ENCODE measurements at regions not wholly inside any gene's neighbourhood (a gene's known extent, or its start where the extent isn't known, plus 50 kb on each side); places are given as distances from the start of the nearest gene placed in this dataset.

GRCh38 chr22:49284931-49285330 lies 542.7 kb downstream of the BRD1 start (continued):
- no peak for TF ChIP-seq AHDC1 (CRISPR knock-in tag; IDR thresholded peaks at IDR 0.05; ENCODE audit: borderline replicate concordance)
- TF ChIP-seq PHB2 (IDR thresholded peaks at IDR 0.05; ENCODE audit: partially characterized antibody): no peak
- no peak for TF ChIP-seq ZNF335 (CRISPR knock-in tag; IDR thresholded peaks at IDR 0.05)
- no peak for TF ChIP-seq ZNF550 (CRISPR knock-in tag; IDR thresholded peaks at IDR 0.05; ENCODE audit: borderline replicate concordance)
- no peak for TF ChIP-seq ARID2 (CRISPR knock-in tag; IDR thresholded peaks at IDR 0.05; ENCODE audit: borderline replicate concordance)

GRCh38 chr22:49284056-49284784 lies 543.5 kb downstream of the BRD1 start:
- no peak for ATAC-seq
- H3K27me3 ChIP-seq (ENCODE audit: control insufficient read depth in 1 of 2, insufficient read depth in 2 of 2, low read length in 2 of 2): peaks cover 13 to 77% of the 10 kb centered on the region in 2 experiments
- intact Hi-C loops (cut with micrococcal nuclease; ENCODE audit: unreplicated experiment) (no loop called here), in situ Hi-C loops (cut with HindIII; ENCODE audit: extremely low pct_ligation_motif_present, low pct_unique_long_range_greater_than_20kb) (no loop called here)
- H3K79me2 ChIP-seq (ENCODE audit: insufficient read depth, low read length): no peaks in the 10 kb centered on the region
- no peak for DNase-seq (ENCODE audit: low spot score)
- FAIRE-seq: no peak
- H4K20me1 ChIP-seq (ENCODE audit: insufficient read depth, low read length): no peaks in the 10 kb centered on the region
- no peaks in the 10 kb centered on the region for H3K36me3 ChIP-seq (replicated peaks in 1 of 2; ENCODE audit: control insufficient read depth in 1 of 2, insufficient read depth in 2 of 2, low read length in 2 of 2)
- 39% methylated on average over 19 of the region's 23 CpGs for WGBS (ENCODE audit: low lambda C conversion rate)
- no TSS peak for BruUV-seq (replicated peaks)
- H3K4me2 ChIP-seq (ENCODE audit: low read depth, low read length): no peak overlapping the region
- H3K9me3 ChIP-seq (ENCODE audit: low read length): no peaks in the 10 kb centered on the region
- CTCF ChIA-PET (ENCODE audit: low intra/inter-chr PET ratio, low total read pairs): no interaction called here
- no peak overlapping the region for H3K9ac ChIP-seq (ENCODE audit: insufficient read depth, low read depth, low read length)
- no peak overlapping the region for H2AFZ ChIP-seq (ENCODE audit: low read length)
- POLR2A ChIA-PET: no interaction called here
- H3K4me1 ChIP-seq (ENCODE audit: insufficient read depth, low read length): no peaks in the 10 kb centered on the region
- no peak overlapping the region for H3K4me3 ChIP-seq (replicated peaks in 1 of 3; ENCODE audit: insufficient read depth in 1 of 3, low read depth in 2 of 3, low read length in 3 of 3)
- H3K27ac ChIP-seq (ENCODE audit: extremely low read length, insufficient read depth, low read length): no peak overlapping the region
- no peak for TF ChIP-seq SNAPC2 (CRISPR knock-in tag; IDR thresholded peaks at IDR 0.05)
- no peak for TF ChIP-seq UBTF (CRISPR knock-in tag; IDR thresholded peaks at IDR 0.05)
- no peak for TF ChIP-seq MNT (IDR thresholded peaks at IDR 0.05)
- no peak for TF ChIP-seq ZNF782 (CRISPR knock-in tag; IDR thresholded peaks at IDR 0.05; ENCODE audit: borderline replicate concordance)
- no peak for TF ChIP-seq GPBP1L1 (CRISPR knock-in tag; IDR thresholded peaks at IDR 0.05)
- TF ChIP-seq ZNF678 (CRISPR knock-in tag; IDR thresholded peaks at IDR 0.05): no peak
- no peak for TF ChIP-seq ZNF724P (CRISPR knock-in tag; IDR thresholded peaks at IDR 0.05; ENCODE audit: borderline replicate concordance)

Measured in HepG2 (cell line).